Activated CD8-positive, alpha-beta memory T cell treated with anti-CD3 and anti-CD28 coated beads for 24 hours (primary cell): ENCODE measurements at regions not wholly inside any gene's neighbourhood (a gene's known extent, or its start where the extent isn't known, plus 50 kb on each side); places are given as distances from the start of the nearest gene placed in this dataset.
A peak's percentile ranks its signal among the peaks of the same experiment; 100 is the strongest.

ENCODE experiments used
- DNase-seq: peaks from one replicate; pipeline ENCODE4 v3.0.0-alpha.2; 2020

DNA sequence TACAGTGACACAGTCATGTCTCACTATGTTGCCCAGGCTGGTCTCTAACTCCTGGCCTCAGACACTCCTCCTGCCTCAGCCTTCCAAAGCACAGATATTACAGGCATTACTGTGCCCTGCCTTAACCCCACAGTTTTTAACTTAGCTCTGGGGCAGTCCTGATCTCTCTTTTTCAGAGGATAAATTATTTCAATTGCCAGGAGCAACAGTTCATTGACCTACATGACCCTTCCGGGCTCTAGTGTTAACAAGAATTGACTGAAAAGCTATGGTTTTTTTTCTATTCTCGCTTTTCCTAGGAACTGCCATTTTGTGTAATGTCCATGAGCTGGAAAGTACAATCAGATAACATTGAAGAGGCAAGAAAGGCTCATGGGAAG is 92.8 kb downstream of the HNRNPLL start:
- no peak for DNase-seq

DNA sequence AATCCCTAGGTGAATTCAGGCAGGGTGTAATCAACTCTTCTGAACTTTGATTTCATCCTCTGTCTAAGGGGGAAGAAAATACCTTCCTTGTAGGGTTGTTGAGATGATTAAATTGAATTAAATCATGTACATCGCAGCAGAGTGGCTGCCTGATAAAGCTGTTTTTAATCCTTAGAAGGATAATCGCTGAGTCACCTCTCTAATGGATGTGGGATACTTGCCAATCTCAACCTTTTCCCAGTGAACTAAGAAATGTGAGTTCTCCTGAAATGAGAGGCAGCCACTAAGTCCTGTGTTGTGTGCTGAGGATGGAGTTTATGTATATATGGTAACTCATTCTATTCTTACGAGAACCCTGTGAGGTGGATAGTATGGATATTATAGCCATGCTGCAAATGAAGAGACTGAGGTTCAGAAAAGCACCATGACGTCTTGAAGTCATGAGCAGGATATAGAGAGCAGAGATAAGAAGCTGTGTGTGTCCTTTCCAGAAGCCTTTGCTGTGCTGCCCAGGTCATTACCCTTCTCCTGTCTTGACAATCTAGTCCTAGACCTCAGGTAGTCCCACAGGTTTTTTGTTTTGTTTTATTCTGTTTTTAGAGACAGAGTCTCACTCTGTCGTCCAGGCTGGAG is 93.3 kb downstream of the HNRNPLL start:
- DNase-seq = no peak

DNA sequence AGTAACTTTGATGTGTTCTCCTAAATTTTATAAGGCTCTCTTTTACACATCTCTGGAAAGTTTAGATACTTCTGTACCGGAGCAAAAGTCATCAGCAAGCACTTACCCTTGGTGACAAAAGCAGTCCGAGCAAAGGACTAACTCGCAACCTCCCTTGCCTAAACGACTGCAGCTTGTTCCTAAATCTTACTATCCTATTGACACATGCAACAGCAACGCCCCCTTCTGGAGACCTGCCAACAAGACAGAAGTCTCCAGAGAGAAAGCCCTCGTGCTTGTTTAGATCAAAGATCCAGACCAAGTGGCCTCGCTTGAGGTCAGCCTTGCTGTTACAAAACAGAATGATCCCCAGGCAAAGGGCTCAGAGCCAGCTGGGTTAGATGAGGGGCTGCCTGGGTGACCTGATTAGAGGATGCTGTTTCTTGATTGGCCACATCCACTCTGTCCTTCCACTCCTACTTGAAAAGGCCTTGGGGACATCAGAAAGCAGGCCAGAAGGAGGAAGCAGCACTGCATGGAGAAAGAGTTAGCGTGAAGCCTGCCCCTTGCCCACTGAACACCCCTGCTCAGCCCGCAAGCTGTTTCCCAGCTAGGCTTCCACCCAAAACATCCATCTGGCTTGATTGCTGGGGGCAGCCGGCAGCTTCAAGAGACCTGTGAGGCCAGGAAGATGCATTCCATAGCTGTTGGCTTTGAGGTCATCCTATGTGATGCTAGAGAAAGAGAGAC is 94.3 kb downstream of the HNRNPLL start:
- peak; percentile 88 for DNase-seq

DNA sequence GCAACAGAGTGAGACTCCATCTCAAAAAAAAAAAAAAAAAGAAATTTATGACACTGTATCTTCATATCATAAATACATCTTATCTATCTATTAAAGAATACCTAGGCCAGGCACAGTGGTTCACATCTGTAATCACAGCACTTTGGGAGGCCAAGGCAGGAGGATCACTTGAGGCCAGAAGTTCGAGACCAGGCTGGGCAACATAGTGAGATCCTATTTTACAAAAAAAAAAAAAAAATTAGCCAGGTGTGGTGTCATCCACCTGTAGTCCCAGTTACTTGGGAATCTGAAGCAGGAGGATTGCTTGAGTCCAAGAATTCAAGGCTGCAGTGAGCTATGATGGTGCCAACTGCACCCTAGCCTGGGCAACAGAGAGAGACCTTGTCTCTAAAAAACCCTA is 95.0 kb downstream of the HNRNPLL start:
- no peak for DNase-seq

DNA sequence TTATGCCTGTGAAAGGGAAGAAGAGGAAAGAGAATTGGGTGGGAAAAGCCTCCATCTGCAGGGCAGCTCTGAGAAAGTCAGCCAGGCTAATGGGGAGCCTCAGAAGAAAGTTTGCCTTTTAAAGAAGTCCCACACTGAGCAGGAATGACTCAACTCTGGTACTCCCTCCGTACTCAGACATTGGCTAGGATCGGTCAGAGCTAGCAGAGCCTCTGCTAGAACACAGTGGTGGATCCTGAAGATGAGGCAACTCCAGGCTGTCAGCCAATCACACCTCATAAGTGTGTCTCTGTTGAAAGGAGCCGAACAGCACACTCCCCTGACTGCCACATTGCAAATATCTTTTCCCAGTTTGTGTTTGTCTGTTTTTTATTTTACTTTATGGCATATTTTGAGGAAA is 96.9 kb downstream of the HNRNPLL start:
- no peak for DNase-seq

DNA sequence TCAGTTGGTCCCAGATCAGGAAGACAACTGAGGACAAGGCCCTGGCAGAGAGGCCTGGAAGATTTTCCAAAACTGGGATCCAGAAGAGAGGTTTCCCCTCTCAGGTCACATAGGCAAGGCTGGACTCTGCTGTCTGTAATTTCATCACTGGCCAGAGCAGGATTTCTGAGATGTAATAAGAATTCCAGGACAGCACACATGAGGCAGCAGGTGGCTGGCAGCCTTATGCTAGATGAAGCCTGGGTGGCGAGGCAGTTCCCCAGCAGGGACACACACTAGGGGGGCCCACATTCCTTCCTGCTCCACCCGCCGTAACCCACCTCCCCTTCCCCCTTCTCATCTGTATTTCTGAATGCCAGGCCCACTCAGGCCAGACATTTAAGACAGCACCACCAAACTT is 98.6 kb downstream of the HNRNPLL start:
- no peak for DNase-seq

DNA sequence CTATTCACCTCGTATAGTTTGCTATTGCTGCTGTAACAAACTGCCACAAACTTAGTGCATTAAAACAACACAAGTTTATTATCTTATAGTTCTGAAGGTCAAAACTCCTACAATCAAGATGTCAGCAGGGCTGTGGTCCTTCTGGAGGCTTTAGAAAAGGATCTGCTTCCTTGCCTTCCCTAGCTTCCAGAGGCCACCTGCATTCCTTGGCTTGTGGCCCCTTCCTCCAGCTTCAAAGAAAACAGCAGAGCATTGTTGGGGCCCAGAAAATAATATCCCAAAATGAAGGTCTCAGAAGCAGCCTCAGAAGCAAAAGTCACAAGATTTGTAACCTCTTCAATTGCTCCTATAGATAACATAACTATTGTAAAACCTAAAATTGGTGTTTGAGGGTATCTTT is 100.6 kb downstream of the HNRNPLL start:
- no peak for DNase-seq

DNA sequence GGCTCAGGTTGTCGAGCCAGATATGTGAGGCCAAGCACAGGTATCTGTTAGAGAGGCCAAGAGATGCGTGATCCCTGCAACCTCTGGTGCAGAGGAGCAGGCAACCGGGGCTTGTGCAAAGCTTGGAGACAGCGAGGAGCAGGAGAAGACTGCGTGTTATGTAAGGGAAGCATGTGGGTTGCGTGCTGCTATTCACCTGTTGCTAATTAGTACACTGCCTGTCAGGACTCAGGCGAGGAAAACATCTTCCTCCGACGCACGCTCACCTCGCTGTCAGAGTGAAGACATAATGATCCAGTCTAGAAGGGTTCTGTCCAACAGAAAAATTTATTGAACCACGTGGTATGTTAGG is 102.5 kb downstream of the HNRNPLL start:
- no peak for DNase-seq

DNA sequence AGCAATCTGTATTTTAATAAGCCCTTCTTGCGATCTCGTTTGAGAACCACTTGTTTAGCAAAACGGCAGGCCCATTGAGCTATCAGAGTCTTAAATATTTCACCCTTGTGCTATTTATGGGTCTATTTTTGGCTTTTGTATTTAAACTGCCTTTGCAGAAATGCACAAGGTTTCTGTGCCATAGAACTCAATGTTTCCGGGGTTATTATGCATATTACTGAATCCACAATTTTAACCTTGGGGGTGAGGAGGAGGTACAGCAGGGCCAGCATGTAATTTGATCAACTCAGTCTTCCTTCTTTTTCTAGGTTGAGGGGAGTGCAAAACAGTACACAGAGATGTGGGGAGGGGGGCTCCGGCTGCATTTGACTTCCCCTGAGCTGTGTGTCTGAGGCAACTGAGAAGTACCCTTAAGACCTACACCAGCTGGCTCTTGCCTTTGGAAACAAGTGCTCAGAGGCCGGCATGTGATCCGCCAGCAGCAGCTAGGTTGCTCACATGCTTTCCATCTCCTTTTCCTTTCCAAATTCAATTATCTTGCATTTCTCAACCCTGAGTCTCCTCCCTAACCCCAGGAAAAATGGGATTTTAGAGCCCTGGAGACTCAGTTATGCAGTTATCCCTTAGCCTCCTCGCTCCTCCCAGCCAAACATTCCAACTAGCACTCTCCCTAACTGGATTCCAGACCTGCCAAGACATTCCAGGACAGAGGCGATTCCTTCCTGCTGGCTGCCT is 103.0 kb downstream of the HNRNPLL start:
- DNase-seq = no peak

DNA sequence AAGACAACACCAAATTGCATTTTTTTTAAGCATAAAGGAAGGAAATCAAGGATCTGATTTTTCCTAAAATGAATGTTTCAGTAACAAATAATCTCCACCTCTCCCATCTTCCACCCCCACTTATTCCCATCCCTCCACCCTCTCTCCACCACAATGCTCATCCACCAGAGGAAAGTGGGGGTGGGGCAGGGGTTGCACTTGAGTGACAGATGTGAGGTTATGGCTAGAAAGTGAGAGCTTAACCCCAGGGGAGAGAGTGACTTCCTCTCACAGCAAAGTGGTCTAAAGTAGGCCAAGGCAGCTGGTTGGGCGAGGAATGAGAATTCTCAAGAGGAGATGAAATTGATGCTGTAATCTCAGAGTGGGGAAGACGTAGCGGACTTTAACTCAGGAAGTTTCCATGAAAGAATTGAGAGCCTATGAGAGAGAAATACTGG is 104.7 kb downstream of the HNRNPLL start:
- no peak for DNase-seq

DNA sequence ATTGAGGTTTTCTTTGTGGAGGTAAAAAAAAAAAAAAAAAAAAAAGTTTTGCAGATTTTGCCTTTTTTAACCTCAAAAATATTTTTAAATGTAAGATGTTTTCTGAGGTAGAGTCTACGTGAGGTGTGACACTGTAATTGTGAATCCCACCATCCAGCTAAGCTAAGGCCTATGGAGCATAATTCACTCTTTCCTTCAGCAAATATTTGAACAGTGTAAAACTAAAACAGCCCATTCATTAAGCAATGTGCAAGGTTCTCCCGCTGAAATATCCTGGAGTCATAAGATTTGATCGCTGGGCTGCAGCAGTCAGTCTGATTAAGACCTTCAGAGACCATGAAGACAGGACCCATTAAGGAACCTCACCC is 105.1 kb downstream of the HNRNPLL start:
- DNase-seq = no peak

DNA sequence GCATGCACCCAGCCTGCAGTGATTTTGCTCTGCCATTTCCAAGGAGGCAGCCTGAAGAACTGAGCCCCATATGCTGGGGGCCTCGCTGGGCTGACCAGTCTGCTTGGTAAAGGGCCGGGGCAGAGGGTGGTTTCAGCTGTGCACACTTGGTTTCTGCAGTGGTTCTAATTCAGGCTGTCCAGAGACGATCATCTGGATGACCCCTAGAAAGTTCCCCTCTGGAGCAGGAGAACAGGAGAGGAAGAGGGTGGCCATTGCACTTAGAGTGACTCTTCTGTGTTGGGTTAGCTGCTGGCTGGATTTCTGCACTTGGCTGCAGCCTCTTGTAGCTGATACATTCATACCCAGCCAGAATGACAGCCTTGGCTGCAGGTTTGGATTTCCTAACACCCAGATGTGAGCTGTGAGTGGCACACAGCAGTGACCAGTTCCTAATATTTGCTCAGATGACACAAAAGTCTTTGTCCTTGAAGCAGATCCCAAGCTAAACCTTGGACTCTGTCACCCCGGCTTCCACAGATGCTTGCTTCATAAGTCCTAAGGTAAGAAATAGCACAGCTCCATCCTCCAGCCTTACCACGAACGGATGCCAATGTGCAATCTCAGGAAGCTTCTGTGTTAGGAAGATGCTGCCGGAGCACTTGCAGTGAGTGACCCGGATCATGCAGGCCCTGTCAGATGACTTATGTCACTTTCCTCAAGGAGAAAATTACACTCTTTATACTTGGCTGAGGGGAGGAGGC is 105.6 kb downstream of the HNRNPLL start:
- no peak for DNase-seq

DNA sequence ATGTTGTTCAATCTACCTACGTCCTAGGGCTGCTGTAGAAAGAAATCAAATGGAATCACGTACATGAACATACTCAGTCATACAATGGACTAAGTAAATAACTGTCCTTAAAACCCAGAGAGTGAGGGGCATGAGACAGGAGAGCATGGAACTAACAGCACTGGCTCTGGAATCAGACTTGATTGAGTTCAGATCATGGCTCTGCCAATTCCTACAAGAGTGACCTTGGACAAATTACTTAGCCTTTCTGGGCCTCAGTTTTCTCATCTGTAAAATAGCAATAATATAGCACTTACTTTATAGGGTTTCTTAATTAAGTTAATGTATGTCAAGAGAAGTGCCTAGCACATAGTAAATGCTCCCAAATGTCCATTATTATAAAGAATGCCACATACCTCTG is 106.8 kb downstream of the HNRNPLL start:
- DNase-seq = no peak

DNA sequence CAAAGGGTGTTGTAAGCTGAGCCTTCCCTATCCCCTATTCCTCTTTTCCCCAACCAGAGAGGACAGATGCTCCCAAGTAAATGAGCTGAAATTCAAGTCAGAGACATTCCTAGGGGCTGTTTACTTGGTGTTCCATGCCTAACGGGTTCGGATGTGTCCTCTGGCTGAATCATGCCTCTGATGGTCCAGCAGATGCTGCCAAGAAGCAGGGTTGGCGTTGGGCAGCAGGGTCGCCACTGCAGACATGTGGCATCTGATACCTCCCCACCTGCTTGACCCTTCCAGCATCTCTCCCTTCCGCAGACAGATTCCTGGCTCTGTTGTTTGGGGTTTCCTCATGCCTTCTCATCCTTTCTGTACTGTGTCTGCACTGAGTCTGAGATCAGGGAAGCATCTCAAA is 108.3 kb downstream of the HNRNPLL start:
- DNase-seq = no peak

DNA sequence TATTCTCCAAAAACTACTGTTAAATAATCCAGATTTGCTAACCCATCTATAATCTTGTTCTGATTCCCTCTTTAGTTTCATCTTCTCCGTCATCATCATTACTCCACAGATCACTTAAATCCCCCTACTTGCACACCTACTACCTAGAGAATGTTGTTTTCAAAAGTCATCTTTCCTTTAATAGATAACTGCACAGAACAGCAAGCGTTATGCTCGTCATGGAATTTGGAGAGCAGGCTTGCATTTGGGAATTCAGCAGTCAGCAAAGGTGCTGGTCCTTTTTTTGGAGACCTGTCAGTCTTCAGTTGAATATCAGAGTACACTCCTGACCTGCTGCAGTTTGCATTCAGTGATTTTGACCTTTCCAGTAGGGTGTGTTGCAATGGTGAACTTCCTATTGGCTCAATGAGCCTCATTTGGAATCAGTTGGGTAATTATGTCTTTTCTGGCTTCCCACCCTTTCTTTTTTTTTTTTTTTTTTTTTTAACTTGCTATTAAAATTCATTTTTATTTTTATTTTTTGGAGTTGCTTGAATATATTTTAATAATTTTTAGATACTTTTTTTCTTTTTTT is 110.6 kb downstream of the HNRNPLL start:
- no peak for DNase-seq

DNA sequence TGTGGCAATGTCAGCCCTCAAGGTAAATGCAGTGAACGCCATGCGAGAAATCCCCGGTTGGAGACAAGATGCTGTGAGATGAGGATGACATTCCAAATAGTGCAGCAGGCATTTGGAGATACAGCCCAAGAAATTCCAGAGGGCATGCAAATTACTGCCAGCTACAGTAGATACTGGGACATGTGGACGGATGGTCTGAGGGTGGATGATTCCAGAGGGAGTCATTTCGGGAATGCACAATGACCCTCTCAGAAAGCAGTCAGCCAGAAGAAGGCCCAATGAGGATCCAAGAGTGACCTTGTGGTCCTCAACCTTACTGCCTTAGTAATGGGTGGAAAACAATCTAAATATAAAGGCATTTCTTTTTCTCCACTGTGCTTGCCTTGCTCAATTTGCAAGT is 111.3 kb downstream of the HNRNPLL start:
- DNase-seq = no peak

DNA sequence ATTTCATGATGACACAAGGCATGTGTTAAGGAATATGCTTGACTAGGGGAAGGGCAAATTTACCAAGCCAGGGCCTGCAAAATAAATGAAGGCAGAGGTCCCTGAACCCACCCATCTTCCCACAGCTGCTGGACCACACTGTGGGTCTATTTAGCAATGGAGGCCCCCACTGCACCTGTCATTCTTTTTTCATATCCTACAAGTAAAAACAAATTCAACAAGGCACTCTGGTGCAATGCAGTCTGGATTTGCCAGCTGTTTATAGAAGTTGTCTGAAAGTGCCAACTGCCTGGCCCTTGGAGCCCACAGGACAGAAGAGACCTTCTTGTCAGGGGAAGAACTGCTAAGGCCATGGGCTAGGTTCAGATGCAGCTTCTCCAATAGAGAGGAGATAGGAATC is 112.8 kb upstream of the ATL2 start:
- no peak for DNase-seq

DNA sequence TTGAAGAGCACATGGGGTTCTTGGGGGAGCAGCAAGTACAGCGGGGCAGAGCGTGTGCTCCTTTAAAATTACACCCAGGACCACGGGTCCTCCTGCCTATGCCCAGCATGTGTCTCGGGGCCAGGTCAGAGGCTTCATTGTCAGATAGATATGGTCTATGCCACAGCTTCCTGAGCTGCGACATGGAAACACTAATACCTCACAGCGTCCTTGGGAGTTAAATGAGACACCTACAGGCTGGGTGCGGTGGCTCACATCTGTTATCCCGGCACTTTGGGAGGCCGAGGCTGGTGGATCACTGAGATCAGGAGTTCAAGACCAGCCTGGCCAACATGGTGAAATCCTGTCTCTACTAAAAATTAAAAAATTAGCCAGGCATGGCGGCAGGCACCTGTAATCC is 110.8 kb upstream of the ATL2 start:
- no peak for DNase-seq

DNA sequence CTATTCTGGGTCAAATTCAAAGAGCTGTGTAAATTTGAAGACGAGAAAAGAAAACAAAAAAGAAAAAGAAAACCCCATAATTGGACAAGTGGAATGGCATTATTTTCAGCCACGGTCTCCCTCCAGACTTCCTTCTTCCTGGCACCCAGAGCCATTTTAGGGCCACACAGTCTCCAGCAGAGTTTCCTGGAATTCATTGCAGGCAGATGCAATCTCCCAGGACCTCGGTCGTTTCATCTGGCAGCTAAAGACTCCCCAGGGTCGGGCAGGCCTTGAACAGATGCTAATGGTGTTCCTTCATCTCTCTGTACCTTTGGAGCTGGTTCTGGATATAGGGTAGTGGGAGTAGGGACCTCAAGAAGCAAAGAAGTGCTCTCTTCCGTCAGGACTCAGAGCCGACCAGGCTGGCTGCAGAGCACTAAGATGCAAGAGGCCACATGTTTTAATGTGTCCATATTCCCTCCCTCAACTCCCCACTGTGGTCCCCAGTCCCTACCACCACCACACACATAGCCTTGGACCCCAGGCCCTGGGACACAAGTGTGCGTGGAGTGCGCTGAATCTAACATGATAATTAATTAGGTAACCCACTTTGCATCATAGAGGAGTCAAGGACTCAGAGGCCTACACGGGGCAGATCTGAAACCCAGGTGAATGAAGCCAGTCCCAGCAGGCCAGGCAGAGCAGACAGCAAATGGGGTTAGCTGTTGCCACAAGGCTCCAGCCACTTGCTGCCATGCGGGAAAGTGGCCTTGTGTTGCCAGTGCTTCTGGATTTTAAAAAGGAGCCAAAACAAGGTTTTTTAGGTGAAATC is 109.3 kb upstream of the ATL2 start:
- no peak for DNase-seq

DNA sequence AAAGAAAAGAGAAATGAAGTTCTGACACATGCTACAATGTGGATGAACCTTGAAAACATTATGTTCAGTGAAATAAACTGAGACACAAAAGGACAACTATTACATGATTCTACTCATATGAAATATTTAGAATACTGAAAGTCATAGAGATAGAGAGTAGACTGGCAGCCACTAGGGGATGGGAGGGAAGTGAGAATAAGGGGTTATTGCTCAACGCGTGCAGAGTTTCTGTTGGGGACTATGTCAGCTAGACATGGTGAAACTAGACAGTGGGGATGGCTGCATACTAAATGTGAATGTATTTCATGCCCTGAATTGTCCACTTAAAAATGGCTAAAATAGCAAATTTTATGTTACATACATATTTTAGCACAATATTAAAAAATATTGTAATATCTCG is 108.7 kb upstream of the ATL2 start:
- no peak for DNase-seq

DNA sequence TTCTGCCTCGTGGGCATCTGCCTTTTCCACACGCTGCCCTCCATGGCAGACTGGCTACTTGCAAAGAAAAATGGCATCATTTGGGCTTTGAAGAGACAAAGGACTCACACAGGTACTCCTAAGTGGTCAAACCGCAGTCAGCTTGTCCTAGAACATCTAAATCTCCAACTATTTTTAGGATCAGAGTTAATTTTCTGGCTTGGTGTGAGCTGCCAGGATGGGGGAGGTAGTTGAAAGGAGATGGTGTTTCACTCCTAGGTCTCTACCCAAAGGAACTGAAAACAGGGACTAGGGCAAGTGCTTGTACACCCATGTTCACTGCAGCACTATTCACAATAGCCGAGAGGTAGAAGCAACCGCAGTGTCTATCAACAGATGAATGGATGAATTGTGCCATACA is 107.9 kb upstream of the ATL2 start:
- no peak for DNase-seq

DNA sequence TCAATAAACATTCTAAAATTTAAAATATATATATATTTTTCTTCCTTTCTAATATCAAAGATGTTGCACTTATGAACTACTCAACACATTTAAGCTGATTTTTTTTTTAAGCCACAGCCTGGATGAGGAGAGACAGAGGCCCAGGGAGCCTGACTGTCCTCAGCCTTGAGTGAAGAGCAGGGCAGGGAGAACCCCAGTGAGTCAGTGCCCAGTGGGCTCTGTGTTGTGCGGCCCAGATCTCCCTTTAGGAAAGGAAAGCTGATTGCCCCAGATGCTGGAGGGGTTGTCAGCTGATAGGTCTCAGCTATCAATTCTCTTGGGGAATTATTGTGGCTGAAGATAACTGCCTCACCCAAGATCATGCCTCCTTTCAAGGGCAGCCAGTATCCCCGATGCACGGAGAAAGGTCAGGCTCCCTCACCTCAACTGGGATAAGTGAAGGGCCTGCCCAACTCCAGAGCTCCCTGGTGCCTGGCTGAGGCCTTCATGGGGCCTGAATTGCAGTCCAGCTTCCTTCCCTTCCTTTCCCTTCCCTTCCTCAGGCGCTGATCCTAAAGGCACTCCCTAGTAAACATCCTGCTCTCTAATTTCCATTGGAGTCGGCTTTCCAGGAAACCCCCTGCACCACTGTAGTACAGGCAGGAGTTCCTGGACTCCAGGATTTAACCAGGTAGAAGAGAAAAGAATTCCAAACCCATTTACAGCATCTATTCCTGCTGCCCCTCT is 106.9 kb upstream of the ATL2 start:
- DNase-seq = no peak
